GM21619 (cell line): ENCODE measurements at regions not wholly inside any gene's neighbourhood (a gene's known extent, or its start where the extent isn't known, plus 50 kb on each side); places are given as distances from the start of the nearest gene placed in this dataset.
A peak's percentile ranks its signal among the peaks of the same experiment; 100 is the strongest.
"Not testable (repeated sequence)": the region's sequence is repeated elsewhere in the genome, so short reads cannot be mapped to it uniquely, and the experiment has no call there.

ENCODE experiments used
- ATAC-seq: cut with Tn5 transposase; IDR thresholded peaks from one replicate; pipeline ENCODE4 v1.9.1; 2021; ENCODE audit not compliant: unreplicated experiment

DNA sequence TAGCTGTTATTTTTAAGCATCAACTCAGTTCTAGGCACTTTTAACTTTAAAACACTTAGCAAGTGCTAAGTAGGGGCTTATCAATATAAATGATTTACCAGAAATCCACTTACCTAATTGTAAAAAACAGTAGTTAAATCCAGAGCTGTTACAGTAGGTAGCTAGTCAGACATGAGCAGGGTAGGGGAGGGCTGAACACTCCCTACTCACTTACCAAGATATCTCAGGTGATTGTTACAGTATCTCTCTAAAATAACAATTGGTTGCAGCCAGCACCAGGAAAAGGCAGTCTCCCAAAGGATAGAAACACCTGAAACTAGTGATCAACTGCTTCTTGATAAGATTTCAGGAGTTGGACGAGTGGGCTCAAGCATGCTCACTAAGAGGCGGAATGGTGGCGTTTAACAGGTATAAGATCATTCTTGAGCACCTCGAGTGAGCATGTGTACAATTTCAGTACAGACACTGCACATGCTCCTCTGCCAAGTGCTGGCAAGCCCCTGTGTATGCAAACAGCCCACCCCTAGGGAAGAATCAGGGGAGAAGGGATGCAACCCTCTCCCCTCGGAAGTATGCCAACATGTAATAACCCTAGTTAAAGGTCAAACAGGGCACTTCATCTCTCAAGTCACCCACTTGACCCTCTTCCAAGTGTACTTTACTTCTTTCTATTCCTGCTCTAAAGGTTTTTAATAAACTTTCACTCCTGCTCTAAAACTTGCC is 1113.6 kb upstream of the SEL1L start:
- ATAC-seq: no peak

DNA sequence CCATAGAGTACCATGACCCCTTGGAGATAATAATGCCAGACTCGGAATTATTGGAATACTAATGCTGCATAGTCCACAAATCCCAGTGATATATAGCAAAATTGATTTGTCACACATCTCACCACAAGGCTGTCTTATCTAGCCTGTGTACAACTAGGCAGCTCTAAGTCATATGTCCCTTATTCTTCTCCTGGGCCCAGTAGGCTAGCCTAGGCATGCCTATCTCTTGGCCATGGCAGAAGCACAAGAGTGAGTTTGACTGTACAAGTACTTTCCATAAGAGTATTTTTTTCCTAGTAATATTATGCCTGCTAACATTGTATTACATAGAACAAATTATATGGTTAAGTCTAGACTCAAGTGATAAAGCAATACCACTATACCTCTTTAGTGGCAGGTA is 1122.1 kb upstream of the SEL1L start:
- no peak for ATAC-seq

DNA sequence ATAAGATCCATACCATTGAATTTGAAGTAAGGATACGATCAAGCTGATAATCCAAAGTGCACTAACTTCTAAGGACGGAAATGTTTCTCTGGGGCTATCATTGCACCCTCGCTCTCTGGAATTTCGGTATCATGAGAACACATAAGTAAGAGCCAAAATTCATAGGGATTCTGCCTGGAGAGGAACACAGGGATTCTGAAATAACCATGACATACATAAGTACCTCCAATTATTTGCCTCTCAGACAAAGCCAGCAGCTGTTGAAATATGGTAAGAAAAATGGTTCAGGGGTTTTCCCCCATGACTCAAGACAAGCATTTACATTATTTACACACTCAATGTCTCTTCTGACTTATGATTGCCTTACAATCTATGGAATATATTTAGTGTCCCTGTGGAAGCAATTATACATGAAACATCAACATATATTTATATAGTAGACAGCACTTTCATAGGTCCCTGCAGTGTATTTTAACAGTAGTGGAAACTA is 1123.6 kb upstream of the SEL1L start:
- ATAC-seq: no peak

- no peak for ATAC-seq
Observed at GRCh38 chr14:82661258-82661657, 1127.6 kb upstream of the SEL1L start.

DNA sequence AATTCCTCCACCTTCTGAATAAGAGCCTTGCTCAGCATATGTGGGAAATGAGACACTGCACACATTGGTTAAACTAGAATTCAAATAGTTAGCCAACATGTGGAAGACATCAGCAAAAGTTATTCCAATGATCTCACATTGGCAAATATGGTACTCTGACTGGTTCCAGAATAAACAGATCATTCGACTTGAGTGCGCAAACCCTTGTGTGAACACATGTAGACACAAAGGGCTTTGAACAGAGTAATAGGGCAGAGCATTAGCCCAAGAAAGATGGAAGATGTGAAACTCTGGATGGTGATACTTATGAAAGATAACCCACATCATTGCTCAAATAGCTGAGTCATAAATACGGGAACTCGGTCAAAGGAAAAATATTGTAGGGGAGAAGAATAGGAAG is 1133.4 kb upstream of the SEL1L start:
- ATAC-seq: no peak

DNA sequence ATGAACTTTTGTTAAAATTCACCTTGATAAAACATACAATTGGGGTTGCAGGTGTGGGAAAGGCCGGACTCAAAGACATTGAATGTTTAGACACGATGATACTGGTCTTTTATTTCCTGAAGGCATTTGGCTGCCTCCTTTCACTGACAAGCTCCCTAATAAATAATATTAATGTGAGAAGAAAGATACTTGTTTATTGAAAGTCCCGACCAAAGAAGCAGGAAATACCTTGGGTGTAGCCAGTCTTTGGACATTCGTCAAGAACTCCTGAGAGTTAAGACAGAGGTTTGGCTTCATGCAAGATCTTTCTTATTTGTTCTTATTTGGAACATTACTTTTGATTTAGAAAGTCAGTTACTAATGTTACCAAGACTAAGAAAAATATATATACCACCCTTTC is 1133.8 kb upstream of the SEL1L start:
- no peak for ATAC-seq

DNA sequence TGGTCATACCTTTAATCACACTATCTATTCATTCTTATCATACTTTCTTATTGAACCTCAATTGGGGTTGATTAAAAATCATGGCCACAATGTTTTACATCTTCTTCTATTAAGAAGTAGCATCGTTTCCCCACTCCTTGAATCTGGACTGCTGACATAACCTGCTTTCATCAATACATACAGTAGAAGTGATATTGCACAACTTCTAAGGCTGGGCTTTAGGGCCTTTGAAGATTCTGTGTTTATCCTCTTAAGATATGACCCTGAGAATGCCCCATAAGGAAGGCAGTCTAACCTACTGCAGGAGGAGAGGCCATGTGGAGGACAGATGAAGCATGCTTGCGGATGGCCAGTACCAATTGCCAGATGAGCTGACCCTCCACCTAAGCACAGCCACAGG is 1142.8 kb upstream of the SEL1L start:
- no peak for ATAC-seq

- no peak for ATAC-seq
Observed at GRCh38 chr14:82689948-82690347, 1156.3 kb upstream of the SEL1L start.

- ATAC-seq: not testable (repeated sequence)
Observed at GRCh38 chr14:82691191-82691590, 1157.5 kb upstream of the SEL1L start.

- no peak for ATAC-seq
Observed at GRCh38 chr14:82694820-82695219, 1161.2 kb upstream of the SEL1L start.

GRCh38 chr14:82704218-82704617 is 1170.6 kb upstream of the SEL1L start:
- ATAC-seq: no peak

GRCh38 chr14:82710267-82710841 is 1176.7 kb upstream of the SEL1L start:
- peak; percentile 65 for ATAC-seq

GRCh38 chr14:82719617-82720016 is 1186.0 kb upstream of the SEL1L start:
- no peak for ATAC-seq

DNA sequence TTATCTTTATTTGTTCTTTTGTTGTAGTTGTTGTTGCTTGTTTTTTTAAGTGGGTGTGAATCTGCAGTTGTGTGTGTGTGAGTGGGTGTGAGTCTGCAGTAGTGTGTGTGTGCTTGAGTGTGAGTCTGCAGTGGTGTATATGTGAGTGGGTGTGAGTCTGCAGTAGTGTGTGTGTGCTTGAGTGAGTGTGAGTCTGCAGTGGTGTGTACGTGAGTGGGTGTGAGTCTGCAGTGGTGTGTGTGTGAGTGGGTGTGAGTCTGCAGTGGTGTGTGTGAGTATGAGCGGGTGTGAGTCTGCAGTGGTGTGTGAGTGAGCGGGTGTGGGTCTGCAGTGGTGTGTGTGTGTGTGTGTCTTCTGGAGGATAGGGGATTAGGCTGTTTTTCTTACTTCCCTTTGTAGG is 1186.8 kb upstream of the SEL1L start:
- no peak for ATAC-seq

DNA sequence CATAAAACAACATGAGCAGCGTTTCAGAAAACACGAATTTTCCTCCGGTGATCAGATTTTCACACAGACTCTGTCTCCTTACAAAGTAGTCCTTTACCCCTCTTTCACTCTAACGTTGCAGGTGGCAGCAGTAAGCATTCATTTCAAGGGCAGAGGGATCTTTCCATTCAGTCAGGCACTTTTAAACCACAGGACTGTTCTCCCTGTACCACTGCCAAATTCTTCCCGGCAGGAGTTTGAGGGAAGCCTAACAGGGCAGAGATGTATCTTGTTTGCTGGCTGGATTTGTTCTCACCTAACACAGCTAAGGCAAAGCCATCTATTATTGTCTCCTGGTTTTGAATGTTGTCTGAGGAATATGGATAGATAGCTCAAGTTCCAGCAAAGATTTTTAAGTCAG is 1187.3 kb upstream of the SEL1L start:
- ATAC-seq: no peak

GRCh38 chr14:82724316-82724715 is 1190.7 kb upstream of the SEL1L start:
- ATAC-seq: no peak

DNA sequence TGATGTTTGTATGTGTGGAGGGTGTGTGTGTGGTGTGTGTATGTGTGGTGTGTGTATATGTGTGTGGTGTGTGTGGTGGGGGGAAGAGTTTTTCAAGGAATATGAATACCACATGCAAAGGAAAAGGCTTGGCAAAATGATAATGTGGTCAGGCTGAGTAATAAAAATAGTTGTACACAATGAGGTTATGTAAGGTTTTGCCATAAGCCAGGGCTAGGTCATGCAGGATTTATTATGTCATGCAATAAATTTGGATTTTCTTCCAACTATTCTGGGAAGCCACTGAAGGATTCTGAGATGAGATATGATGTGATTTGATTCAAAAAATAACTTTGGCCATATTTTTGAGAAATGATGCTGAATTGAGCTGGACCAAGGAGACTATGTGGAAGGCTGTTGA is 1191.6 kb upstream of the SEL1L start:
- no peak for ATAC-seq

GRCh38 chr14:82731526-82731925 is 1197.9 kb upstream of the SEL1L start:
- ATAC-seq: no peak

GRCh38 chr14:82740547-82740946 is 1206.9 kb upstream of the SEL1L start:
- ATAC-seq: no peak

GRCh38 chr14:82755476-82755875 is 1221.8 kb upstream of the SEL1L start:
- no peak for ATAC-seq

DNA sequence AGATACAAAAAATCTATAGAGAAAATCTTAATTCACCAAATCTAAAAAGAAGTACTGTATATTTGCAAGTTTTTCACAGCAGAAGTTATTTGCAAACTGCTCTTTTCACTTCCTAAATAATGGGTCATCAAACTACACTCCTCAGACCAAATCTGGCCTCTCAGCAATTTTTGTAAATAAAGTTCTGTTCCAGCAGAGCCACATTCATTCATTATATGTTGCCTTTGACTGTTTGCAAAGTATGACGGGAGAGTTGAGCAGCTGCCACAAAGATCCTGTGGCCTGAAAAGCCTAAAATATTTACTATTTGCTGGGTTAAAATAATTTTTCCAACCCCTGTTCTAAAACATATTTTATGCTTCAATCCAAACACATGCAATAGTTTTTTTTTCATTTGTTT is 1222.3 kb upstream of the SEL1L start:
- ATAC-seq: no peak

- ATAC-seq: no peak
Observed at GRCh38 chr14:82757776-82758175, 1224.1 kb upstream of the SEL1L start.

DNA sequence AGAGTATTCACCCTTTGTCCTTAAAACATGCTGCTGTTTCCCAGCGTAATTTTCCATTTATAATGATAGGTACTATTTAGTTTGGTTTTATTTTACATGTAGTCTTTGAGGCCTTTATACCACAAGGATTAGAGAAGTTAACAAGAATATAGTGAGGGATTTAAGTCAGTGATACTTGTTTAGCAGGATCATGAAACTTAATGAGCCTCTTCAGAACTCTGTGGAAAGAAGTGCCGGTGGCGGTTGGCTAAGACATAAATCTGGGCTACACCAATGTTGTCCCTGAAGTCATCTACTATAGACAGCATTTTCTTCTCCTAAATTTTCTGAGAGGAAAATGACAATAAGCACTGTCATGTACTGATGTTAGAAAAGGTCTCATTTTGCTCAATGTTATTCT is 1226.0 kb upstream of the SEL1L start:
- ATAC-seq: no peak
